HepG2 (cell line): ENCODE measurements at regions not wholly inside any gene's neighbourhood (a gene's known extent, or its start where the extent isn't known, plus 50 kb on each side); places are given as distances from the start of the nearest gene placed in this dataset.

Source experiments
- ATAC-seq: fragments of 200-7000 bp; cut with Tn5 transposase; 3 replicates; pipeline ENCODE4 v1.9.1; 2020; ENCODE audit warnings: mild to moderate bottlenecking, moderate library complexity
- BruUV-seq: library from RNA; stranded (reverse); fragments of 400-500 nt; replicated peaks from 2 replicates; lab custom pipeline; 2021; lab: Mats Ljungman, UMichigan
- CTCF ChIA-PET: fragments of 300-600 bp; formaldehyde crosslinking; extraction: SDS; loops from one replicate; lab custom pipeline; 2021; ENCODE audit warnings: low total read pairs, inconsistent platforms, low intra/inter-chr PET ratio; lab: Yijun Ruan, JAX
- POLR2A ChIA-PET: fragments of 350-600 bp; sonication (Branson Sonifier 250); formaldehyde crosslinking; loops from one replicate; lab custom pipeline; 2020; ENCODE audit warnings: antibody characterized with exemption, inconsistent platforms; lab: Yijun Ruan, JAX
- DNase-seq: peaks from one replicate; pipeline ENCODE4 v3.0.0-alpha.2; 2015; ENCODE audit warnings: low spot score
- FAIRE-seq: peaks from 3 replicates; lab custom pipeline; 2011; peaks lifted over from hg19 to GRCh38; lab: Jason Lieb, UNC
- H2AFZ ChIP-seq: one replicate; pipeline ENCODE4 v1.6.1; 2011; ENCODE audit warnings: low read length, inconsistent platforms
- H3K27ac ChIP-seq: fragments of 300-600 bp; 3 replicates; pipeline ENCODE4 v1.8.0; 2011; ENCODE audit warnings: mixed run types, mild to moderate bottlenecking, mixed read lengths, low read length, inconsistent platforms; ENCODE audit not compliant: insufficient read depth; ENCODE audit errors: extremely low read length
- H3K27me3 ChIP-seq, 2 experiments: fragments of 200-600 bp in 1 of 2; 2 replicates in 1 of 2; 3 replicates in 1 of 2; pipeline versions ENCODE4 v1.6.0 to v1.8.0; 2011; ENCODE audit warnings: low read length in 2 of 2, mild to moderate bottlenecking in 2 of 2, moderate library complexity in 2 of 2, inconsistent platforms in 1 of 2; ENCODE audit not compliant: insufficient read depth in 2 of 2, control insufficient read depth in 1 of 2
- H3K36me3 ChIP-seq, 2 experiments: fragments of 200-600 bp in 1 of 2; replicated peaks in 1 of 2; 2 replicates in 1 of 2; 3 replicates in 1 of 2; pipeline versions ENCODE4 v1.5.1 to v1.8.0; 2011; ENCODE audit warnings: low read length in 2 of 2, inconsistent platforms in 1 of 2; ENCODE audit not compliant: insufficient read depth in 2 of 2, control insufficient read depth in 1 of 2
- H3K4me1 ChIP-seq: 2 replicates; pipeline ENCODE4 v1.5.1; 2012; ENCODE audit warnings: low read length, inconsistent platforms; ENCODE audit not compliant: insufficient read depth
- H3K4me2 ChIP-seq: 2 replicates; pipeline ENCODE4 v1.6.0; 2011; ENCODE audit warnings: low read depth, low read length, inconsistent platforms
- H3K4me3 ChIP-seq, 3 experiments: fragments of 200-600 bp in 1 of 3; sonication (generic), shearing (Covaris generic) in 1 of 3; replicated peaks in 1 of 3; 2 replicates each; pipeline ENCODE4 v1.5.1; 2011 to 2016; ENCODE audit warnings: low read length in 3 of 3, inconsistent platforms in 2 of 3, low read depth in 2 of 3, mild to moderate bottlenecking in 2 of 3, control low read depth in 1 of 3, mixed read lengths in 1 of 3; ENCODE audit not compliant: insufficient read depth in 1 of 3
- H3K79me2 ChIP-seq: one replicate; pipeline ENCODE4 v1.6.1; 2011; ENCODE audit warnings: low read length, inconsistent platforms; ENCODE audit not compliant: insufficient read depth
- H3K9ac ChIP-seq: 2 replicates; pipeline ENCODE4 v1.6.0; 2011; ENCODE audit warnings: mild to moderate bottlenecking, low read depth, low read length, inconsistent platforms; ENCODE audit not compliant: insufficient read depth
- H3K9me3 ChIP-seq: 2 replicates; pipeline ENCODE4 v1.5.1; 2012; ENCODE audit warnings: mild to moderate bottlenecking, low read length
- H4K20me1 ChIP-seq: 2 replicates; pipeline ENCODE4 v1.6.0; 2011; ENCODE audit warnings: inconsistent platforms, mild to moderate bottlenecking, low read length, moderate library complexity; ENCODE audit not compliant: insufficient read depth
- ARID4A ChIP-seq: sonication (generic); formaldehyde crosslinking; IDR thresholded peaks from 2 replicates; pipeline ENCODE4 v1.5.0; 2020; ENCODE audit warnings: mild to moderate bottlenecking, missing genetic modification reagents, borderline replicate concordance
- ATF7-NPFF ChIP-seq: sonication (generic); formaldehyde crosslinking; IDR thresholded peaks from 2 replicates; pipeline ENCODE4 v1.8.1; 2023; ENCODE audit warnings: mild to moderate bottlenecking, low read depth, missing genetic modification reagents, moderate library complexity
- CHCHD3 ChIP-seq: sonication (generic); formaldehyde crosslinking; IDR thresholded peaks from 2 replicates; pipeline ENCODE4 v1.8.0; 2022; ENCODE audit warnings: mild to moderate bottlenecking, missing genetic modification reagents, moderate library complexity
- HNF4A ChIP-seq: sonication (generic); formaldehyde crosslinking; IDR thresholded peaks from 2 replicates; pipeline ENCODE4 v1.4.0; 2020; ENCODE audit warnings: missing genetic modification reagents
- HNF4G ChIP-seq, 2 experiments: sonication (generic) in 1 of 2; formaldehyde crosslinking in 1 of 2; IDR thresholded peaks; 2 replicates each; pipeline versions ENCODE4 v1.4.0 to v1.6.1; 2011 to 2020; ENCODE audit warnings: borderline replicate concordance in 2 of 2, low read depth in 2 of 2, mild to moderate bottlenecking in 2 of 2, low read length in 1 of 2, missing genetic modification reagents in 1 of 2, moderate library complexity in 1 of 2
- KLF9 ChIP-seq: IDR thresholded peaks from 2 replicates; pipeline ENCODE4 v1.6.1; 2016; ENCODE audit warnings: low read depth
- MIER2 ChIP-seq: IDR thresholded peaks from 2 replicates; pipeline ENCODE4 v1.6.1; 2016; ENCODE audit warnings: missing biosample characterization, missing genetic modification reagents
- MTA3 ChIP-seq: sonication (generic); formaldehyde crosslinking; IDR thresholded peaks from 2 replicates; pipeline ENCODE4 v1.4.0; 2020; ENCODE audit warnings: missing genetic modification reagents
- PHB2 ChIP-seq: fragments of 450-650 bp; IDR thresholded peaks from 2 replicates; pipeline ENCODE4 v1.6.1; 2018; ENCODE audit not compliant: partially characterized antibody
- TOE1 ChIP-seq: sonication (generic); formaldehyde crosslinking; IDR thresholded peaks from 2 replicates; pipeline ENCODE4 v1.4.0; 2020; ENCODE audit warnings: mild to moderate bottlenecking, missing genetic modification reagents
- ZMAT3 ChIP-seq: sonication (generic); formaldehyde crosslinking; conservative IDR thresholded peaks from 2 replicates; pipeline ENCODE4 v1.7.0; 2021; ENCODE audit warnings: missing genetic modification reagents
- ZNF550 ChIP-seq: sonication (generic); formaldehyde crosslinking; IDR thresholded peaks from 2 replicates; pipeline ENCODE4 v1.4.0; 2020; ENCODE audit warnings: mild to moderate bottlenecking, missing genetic modification reagents, borderline replicate concordance
- ZNF567 ChIP-seq: sonication (generic); formaldehyde crosslinking; IDR thresholded peaks from 2 replicates; pipeline ENCODE4 v1.8.1; 2023; ENCODE audit warnings: mild to moderate bottlenecking, missing genetic modification reagents, borderline replicate concordance
- ZNF83 ChIP-seq: sonication (generic); formaldehyde crosslinking; IDR thresholded peaks from 2 replicates; pipeline ENCODE4 v1.4.0; 2020; ENCODE audit warnings: missing genetic modification reagents, mild to moderate bottlenecking, borderline replicate concordance
- WGBS: methylation state at CpG from one replicate; pipeline ENCODE4 v1.1.6; 2017; ENCODE audit warnings: low lambda C conversion rate; 5-methylcytosine and 5-hydroxymethylcytosine counted together
- in situ Hi-C: cut with HindIII; loops from 2 replicates; pipeline ENCODE4 v1.10.0; 2017; ENCODE audit warnings: low pct_unique_long_range_greater_than_20kb; ENCODE audit not compliant: extremely low pct_ligation_motif_present
- intact Hi-C: fragments of 100-400 bp; cut with micrococcal nuclease; formaldehyde crosslinking; loops from one replicate; pipeline ENCODE4 v1.10.0; 2022; ENCODE audit not compliant: unreplicated experiment

- Histone ChIP-seq H3K4me2 (no peak overlapping the region), H3K27me3 (no peaks in the 10 kb centered on the region; a peak in 2 of 5 replicates), H3K9ac (no peak overlapping the region), H3K4me1 (no peaks in the 10 kb centered on the region), H3K4me3 (no peak overlapping the region), H3K9me3 (no peaks in the 10 kb centered on the region), H4K20me1 (no peaks in the 10 kb centered on the region), H3K79me2 (no peaks in the 10 kb centered on the region), H3K27ac (no peak overlapping the region), H3K36me3 (no peaks in the 10 kb centered on the region), H2AFZ (no peak overlapping the region)
- ATAC-seq: no peak; the same call in 2 of the 3 replicates
- FAIRE-seq: no peak
- intact Hi-C loops: no loop called here
- ChIA-PET POLR2A (no interaction called here), CTCF (no interaction called here)
- in situ Hi-C loops: no loop called here
- WGBS: 0% methylated on average over 4 of the region's 9 CpGs
- DNase-seq: no peak
- no TSS peak for BruUV-seq
- TF ChIP-seq ZNF567 (CRISPR knock-in tag) (no peak), ZNF83 (CRISPR knock-in tag) (no peak), MIER2 (CRISPR knock-in tag) (no peak), TOE1 (CRISPR knock-in tag) (no peak), ZMAT3 (CRISPR knock-in tag) (no peak), CHCHD3 (CRISPR knock-in tag) (no peak), ARID4A (CRISPR knock-in tag) (no peak), HNF4G (IDR thresholded peaks at IDR 0.05; ENCODE audit: borderline replicate concordance, low read depth, low read length) (no peak), HNF4G (CRISPR knock-in tag; IDR thresholded peaks at IDR 0.05; ENCODE audit: borderline replicate concordance, low read depth) (no peak), ZNF550 (CRISPR knock-in tag) (no peak), KLF9 (CRISPR knock-in tag) (no peak), MTA3 (no peak), HNF4A (CRISPR knock-in tag) (no peak), ATF7-NPFF (no peak), PHB2 (no peak)
These were observed 96.7 kb upstream of the UQCRFS1 start for GRCh38 chr19:29309637-29310036.
